Cardiac muscle cell (in vitro differentiated cells and primary cell): ENCODE measurements at regions not wholly inside any gene's neighbourhood (a gene's known extent, or its start where the extent isn't known, plus 50 kb on each side); places are given as distances from the start of the nearest gene placed in this dataset.

Experiments
- DNase-seq, 2 donors: peaks; one replicate each; pipeline versions ENCODE4 v3.0.0 to v3.0.0-alpha.2; 2010 to 2017; ENCODE audit warnings: low read depth in 1 of 2, low spot score in 1 of 2
- H3K27ac ChIP-seq: fragments of 200-600 bp; sonication (generic); 2 replicates; pipeline ENCODE4 v1.5.1; 2016
- H3K27me3 ChIP-seq: fragments of 200-600 bp; sonication (generic); 2 replicates; pipeline ENCODE4 v1.6.0; 2016; ENCODE audit warnings: control low read depth
- H3K36me3 ChIP-seq: fragments of 200-600 bp; sonication (generic); 2 replicates; pipeline ENCODE4 v1.5.1; 2016; ENCODE audit warnings: control low read depth
- H3K4me1 ChIP-seq: fragments of 200-600 bp; sonication (generic); 2 replicates; pipeline ENCODE4 v1.8.1; 2017; ENCODE audit warnings: low read depth, mild to moderate bottlenecking, mixed run types
- H3K4me3 ChIP-seq: fragments of 200-600 bp; sonication (generic); 2 replicates; pipeline ENCODE4 v1.5.1; 2016; ENCODE audit warnings: mild to moderate bottlenecking
- H3K9me3 ChIP-seq: fragments of 200-600 bp; sonication (generic); 2 replicates; pipeline ENCODE4 v1.5.1; 2017; ENCODE audit warnings: low read depth, mild to moderate bottlenecking, control low read depth
- TF ChIP-seq, protein P1 (sequence below): IDR thresholded peaks from 2 replicates; pipeline ENCODE4 v1.5.1; 2012; ENCODE audit warnings: low read depth, mild to moderate bottlenecking, low read length

- Histone ChIP-seq H3K27ac (no peak overlapping the region), H3K4me1 (peaks cover 4% of the 10 kb centered on the region), H3K27me3 (no peaks in the 10 kb centered on the region), H3K4me3 (no peak overlapping the region), H3K9me3 (no peaks in the 10 kb centered on the region), H3K36me3 (no peaks in the 10 kb centered on the region)
- DNase-seq: no peak
- TF ChIP-seq, protein P1, sequence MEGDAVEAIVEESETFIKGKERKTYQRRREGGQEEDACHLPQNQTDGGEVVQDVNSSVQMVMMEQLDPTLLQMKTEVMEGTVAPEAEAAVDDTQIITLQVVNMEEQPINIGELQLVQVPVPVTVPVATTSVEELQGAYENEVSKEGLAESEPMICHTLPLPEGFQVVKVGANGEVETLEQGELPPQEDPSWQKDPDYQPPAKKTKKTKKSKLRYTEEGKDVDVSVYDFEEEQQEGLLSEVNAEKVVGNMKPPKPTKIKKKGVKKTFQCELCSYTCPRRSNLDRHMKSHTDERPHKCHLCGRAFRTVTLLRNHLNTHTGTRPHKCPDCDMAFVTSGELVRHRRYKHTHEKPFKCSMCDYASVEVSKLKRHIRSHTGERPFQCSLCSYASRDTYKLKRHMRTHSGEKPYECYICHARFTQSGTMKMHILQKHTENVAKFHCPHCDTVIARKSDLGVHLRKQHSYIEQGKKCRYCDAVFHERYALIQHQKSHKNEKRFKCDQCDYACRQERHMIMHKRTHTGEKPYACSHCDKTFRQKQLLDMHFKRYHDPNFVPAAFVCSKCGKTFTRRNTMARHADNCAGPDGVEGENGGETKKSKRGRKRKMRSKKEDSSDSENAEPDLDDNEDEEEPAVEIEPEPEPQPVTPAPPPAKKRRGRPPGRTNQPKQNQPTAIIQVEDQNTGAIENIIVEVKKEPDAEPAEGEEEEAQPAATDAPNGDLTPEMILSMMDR: no peak
These were observed 221.0 kb upstream of the KLF6 start for GRCh38 chr10:4006051-4006450.

DNA sequence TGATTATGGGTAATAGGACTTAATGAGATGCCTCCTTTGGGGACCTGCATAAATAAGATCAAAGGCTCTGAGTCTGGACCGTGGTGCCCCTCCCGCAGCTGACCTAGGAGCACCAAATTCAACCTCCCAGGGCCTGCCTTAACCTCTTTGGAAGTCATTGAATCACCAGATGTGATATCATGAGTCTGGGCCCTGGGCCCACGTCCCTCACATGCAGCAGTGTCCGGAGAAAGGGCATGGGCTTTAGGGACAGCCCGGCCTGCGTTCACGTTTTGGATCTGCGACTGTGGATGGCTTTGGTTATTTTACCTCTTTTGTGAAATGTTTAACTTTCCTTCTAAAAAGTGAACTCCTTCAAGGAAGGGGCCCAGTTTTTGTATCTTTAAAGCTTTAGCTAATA lies 220.0 kb upstream of the KLF6 start:
- TF ChIP-seq, protein P1: no peak
- Histone ChIP-seq H3K9me3 (no peaks in the 10 kb centered on the region), H3K4me1 (peaks cover 4% of the 10 kb centered on the region), H3K4me3 (no peak overlapping the region), H3K27me3 (no peaks in the 10 kb centered on the region), H3K27ac (no peak overlapping the region), H3K36me3 (no peaks in the 10 kb centered on the region)
- no peak for DNase-seq

GRCh38 chr10:4004144-4004543 lies 219.1 kb upstream of the KLF6 start:
- Histone ChIP-seq H3K27me3 (no peaks in the 10 kb centered on the region), H3K9me3 (no peaks in the 10 kb centered on the region), H3K27ac (no peak overlapping the region), H3K4me3 (no peak overlapping the region), H3K4me1 (peaks cover 4% of the 10 kb centered on the region), H3K36me3 (no peaks in the 10 kb centered on the region)
- DNase-seq: no peak
- TF ChIP-seq, protein P1: no peak

GRCh38 chr10:4003348-4003973 lies 218.5 kb upstream of the KLF6 start:
- Histone ChIP-seq H3K4me1 (peaks cover 4% of the 10 kb centered on the region), H3K9me3 (no peaks in the 10 kb centered on the region), H3K4me3 (no peak overlapping the region), H3K27me3 (no peaks in the 10 kb centered on the region), H3K36me3 (no peaks in the 10 kb centered on the region), H3K27ac (no peak overlapping the region)
- no peak for DNase-seq
- TF ChIP-seq, protein P1: no peak

DNA sequence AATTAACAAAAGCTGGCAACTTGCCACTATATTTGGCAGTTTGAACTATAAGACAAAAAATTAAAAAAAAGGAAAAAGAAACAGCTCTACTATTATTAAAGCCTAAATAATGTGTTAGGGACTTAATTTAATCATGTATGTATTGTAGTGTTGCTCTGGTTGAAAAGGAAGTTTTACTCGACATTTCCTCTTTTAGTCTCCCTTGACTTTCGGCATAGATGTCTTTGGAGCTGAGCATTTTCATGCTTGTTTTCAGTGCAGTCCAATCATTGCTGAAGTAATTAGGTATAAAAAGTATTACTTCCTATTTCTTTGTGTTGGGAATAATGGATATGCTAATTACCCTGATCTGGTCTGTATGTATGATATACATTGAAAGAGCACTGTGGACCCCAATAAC lies 216.8 kb upstream of the KLF6 start:
- H3K36me3 ChIP-seq: no peaks in the 10 kb centered on the region
- no peak overlapping the region for H3K27ac ChIP-seq
- no peaks in the 10 kb centered on the region for H3K27me3 ChIP-seq
- no peaks in the 10 kb centered on the region for H3K9me3 ChIP-seq
- peaks cover 4% of the 10 kb centered on the region for H3K4me1 ChIP-seq
- TF ChIP-seq, protein P1: no peak
- no peak overlapping the region for H3K4me3 ChIP-seq
- no peak for DNase-seq
